A549 (cell line): ENCODE measurements at regions not wholly inside any gene's neighbourhood (a gene's known extent, or its start where the extent isn't known, plus 50 kb on each side); places are given as distances from the start of the nearest gene placed in this dataset.

Experiments
- CEBPB ChIP-seq, 2 experiments: fragments of >200 bp in 1 of 2; sonication (Bioruptor Twin) in 1 of 2; formaldehyde crosslinking in 1 of 2; IDR thresholded peaks; 2 replicates each; pipeline ENCODE4 v1.6.1; 2012 to 2016
- CHD2 ChIP-seq: fragments of 150-350 bp; IDR thresholded peaks from 2 replicates; pipeline ENCODE4 v1.6.1; 2014; ENCODE audit warnings: low read length; ENCODE audit not compliant: partially characterized antibody
- CTCF ChIP-seq: fragments of >200 bp; sonication (Bioruptor Twin); formaldehyde crosslinking; IDR thresholded peaks from 3 replicates; pipeline ENCODE4 v1.5.1; 2016
- ELK1 ChIP-seq: fragments of 150-350 bp; IDR thresholded peaks from 2 replicates; pipeline ENCODE4 v1.6.1; 2014; ENCODE audit warnings: low read depth, mild to moderate bottlenecking, low read length
- EP300 ChIP-seq, 2 experiments: fragments of >200 bp; sonication (Bioruptor Twin); formaldehyde crosslinking; IDR thresholded peaks; 2 replicates in 1 of 2; 3 replicates in 1 of 2; pipeline ENCODE4 v1.6.1; 2016 to 2017
- ESRRA ChIP-seq: fragments of 150-350 bp; IDR thresholded peaks from 2 replicates; pipeline ENCODE4 v1.6.1; 2014; ENCODE audit warnings: mild to moderate bottlenecking, low read length, borderline replicate concordance
- HDAC2 ChIP-seq: fragments of 200-600 bp; sonication (generic); IDR thresholded peaks from 2 replicates; pipeline ENCODE4 v1.6.1; 2016
- HMGXB4 ChIP-seq: fragments of 250-450 bp; sonication (Bioruptor Pico); IDR thresholded peaks from 2 replicates; pipeline ENCODE4 v1.5.0; 2021; ENCODE audit warnings: mild to moderate bottlenecking, moderate library complexity, borderline replicate concordance
- JUNB ChIP-seq: fragments of >200 bp; sonication (Bioruptor Twin); formaldehyde crosslinking; IDR thresholded peaks from 2 replicates; pipeline ENCODE4 v1.6.1; 2016
- KDM1A ChIP-seq: fragments of 200-600 bp; sonication (generic); IDR thresholded peaks from 2 replicates; pipeline ENCODE4 v1.6.1; 2016; ENCODE audit warnings: low read depth, mild to moderate bottlenecking
- POLR2A ChIP-seq: IDR thresholded peaks from 2 replicates; pipeline ENCODE4 v1.6.1; 2012; ENCODE audit warnings: mild to moderate bottlenecking, low read length
- REST ChIP-seq: fragments of 200-600 bp; sonication (generic); IDR thresholded peaks from 2 replicates; pipeline ENCODE4 v1.6.1; 2016; ENCODE audit warnings: antibody characterized with exemption, mild to moderate bottlenecking, moderate library complexity
- SMC3 ChIP-seq: fragments of >200 bp; sonication (Bioruptor Twin); formaldehyde crosslinking; IDR thresholded peaks from 3 replicates; pipeline ENCODE4 v1.6.1; 2018; ENCODE audit warnings: inconsistent platforms
- USF2 ChIP-seq: fragments of 450-650 bp; IDR thresholded peaks from 2 replicates; pipeline ENCODE4 v1.6.1; 2014; ENCODE audit warnings: antibody characterized with exemption

- TF ChIP-seq POLR2A, result no peak
- no peak for TF ChIP-seq USF2
- no peak for TF ChIP-seq HMGXB4
- no peak for TF ChIP-seq EP300 (IDR thresholded peaks at IDR 0.05)
- TF ChIP-seq REST, result no peak
- no peak for TF ChIP-seq CTCF
- TF ChIP-seq JUNB, result no peak
- no peak for TF ChIP-seq HDAC2
- no peak for TF ChIP-seq CEBPB (IDR thresholded peaks at IDR 0.05)
- no peak for TF ChIP-seq ELK1
- no peak for TF ChIP-seq ESRRA
- TF ChIP-seq KDM1A, result no peak
- no peak for TF ChIP-seq CHD2
- no peak for TF ChIP-seq SMC3
Measured at GRCh38 chr3:14322667-14323295, 79.6 kb upstream of the SLC6A6 start.
